Spinal cord (tissue), 9 donors: ENCODE measurements at regions not wholly inside any gene's neighbourhood (a gene's known extent, or its start where the extent isn't known, plus 50 kb on each side); places are given as distances from the start of the nearest gene placed in this dataset.

ENCODE experiments used
- DNase-seq, 6 donors: peaks; one replicate each; pipeline versions ENCODE4 v3.0.0 to v3.0.0-alpha.2; 2013 to 2015; ENCODE audit warnings: low spot score in 6 of 6, low read depth in 4 of 6
- H3K27ac ChIP-seq: one replicate; pipeline ENCODE4 v1.5.1; 2013; ENCODE audit warnings: low read depth, low read length, control low read depth
- H3K27me3 ChIP-seq: one replicate; pipeline ENCODE4 v1.6.1; 2013; ENCODE audit warnings: low read length; ENCODE audit not compliant: control insufficient read depth, insufficient read depth
- H3K36me3 ChIP-seq: one replicate; pipeline ENCODE4 v1.6.1; 2013; ENCODE audit warnings: low read length; ENCODE audit not compliant: control insufficient read depth, insufficient read depth
- H3K4me1 ChIP-seq: one replicate; pipeline ENCODE4 v1.6.1; 2013; ENCODE audit warnings: low read length; ENCODE audit not compliant: control insufficient read depth, insufficient read depth
- H3K4me3 ChIP-seq: one replicate; pipeline ENCODE4 v1.5.1; 2013; ENCODE audit warnings: low read depth, low read length, control low read depth
- H3K9me3 ChIP-seq: one replicate; pipeline ENCODE4 v1.6.1; 2013; ENCODE audit warnings: low read length; ENCODE audit not compliant: control insufficient read depth, insufficient read depth
- WGBS: methylation state at CpG from one replicate; pipeline ENCODE4 v1.1.5; 2013; ENCODE audit warnings: missing lambda C conversion rate; ENCODE audit not compliant: insufficient coverage; 5-methylcytosine and 5-hydroxymethylcytosine counted together
- donor health status: healthy.

DNA sequence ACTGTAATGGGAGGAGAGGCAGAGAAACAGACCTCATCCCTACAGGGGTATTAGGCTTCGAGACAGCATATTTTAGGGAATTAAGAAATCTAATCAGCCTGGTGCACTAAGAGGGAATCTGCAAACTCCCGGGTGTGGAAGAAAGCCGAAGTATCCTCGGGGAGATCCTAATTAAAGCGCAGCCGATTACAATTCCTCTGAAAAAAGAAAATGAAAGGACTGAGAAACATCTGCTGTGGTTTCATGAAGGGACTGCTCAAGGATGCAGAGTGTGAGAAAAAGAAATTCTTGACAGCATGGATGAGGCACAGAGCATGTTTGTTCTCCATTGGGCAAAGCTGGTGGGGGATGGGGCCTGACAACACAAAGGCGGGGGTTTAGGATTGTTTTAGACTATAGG, 290.0 kb upstream of the LARGE1 start:
- Histone ChIP-seq H3K9me3 (no peaks in the 10 kb centered on the region), H3K4me3 (no peak overlapping the region), H3K27ac (no peak overlapping the region), H3K27me3 (no peaks in the 10 kb centered on the region), H3K4me1 (peaks cover 7% of the 10 kb centered on the region), H3K36me3 (no peaks in the 10 kb centered on the region)
- DNase-seq = peak in 4 of 6 donors; percentile 7 to 84 (median 21)
- WGBS = 33% methylated on average over 6 of the region's 7 CpGs

DNA sequence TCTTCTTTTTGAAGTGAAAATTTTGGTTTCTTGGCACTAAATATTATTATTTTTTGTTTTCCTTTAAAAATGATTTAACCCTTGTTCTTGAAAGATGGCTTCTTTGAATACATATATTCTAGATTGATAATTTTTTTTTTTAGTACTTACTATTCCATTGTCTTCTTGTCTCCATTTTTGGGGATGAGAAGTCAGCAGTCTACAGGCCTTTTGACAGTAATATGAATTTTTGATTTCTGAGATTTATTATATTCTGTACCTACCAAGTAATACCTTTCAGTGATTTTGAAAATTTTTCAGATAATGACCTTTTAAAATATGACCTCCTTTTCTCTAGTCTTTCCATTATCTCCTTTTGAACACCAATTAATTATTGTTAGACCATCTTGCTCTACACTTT, 294.1 kb upstream of the LARGE1 start:
- Histone ChIP-seq H3K9me3 (no peaks in the 10 kb centered on the region), H3K4me1 (peaks cover 7% of the 10 kb centered on the region), H3K27me3 (no peaks in the 10 kb centered on the region), H3K36me3 (no peaks in the 10 kb centered on the region), H3K27ac (no peak overlapping the region), H3K4me3 (no peak overlapping the region)
- DNase-seq = no peak

GRCh38 chr22:34225278-34225677, 305.0 kb upstream of the LARGE1 start:
- Histone ChIP-seq H3K4me3 (no peak overlapping the region), H3K27me3 (no peaks in the 10 kb centered on the region), H3K4me1 (no peaks in the 10 kb centered on the region), H3K27ac (no peak overlapping the region), H3K36me3 (no peaks in the 10 kb centered on the region), H3K9me3 (no peaks in the 10 kb centered on the region)
- 75% methylated on average over 1 of the region's 1 CpG for WGBS
- no peak for DNase-seq

- 85% methylated on average over 2 of the region's 3 CpGs for WGBS
- Histone ChIP-seq H3K36me3 (no peaks in the 10 kb centered on the region), H3K4me1 (no peaks in the 10 kb centered on the region), H3K27me3 (no peaks in the 10 kb centered on the region), H3K4me3 (no peak overlapping the region), H3K27ac (no peak overlapping the region), H3K9me3 (peaks cover 3% of the 10 kb centered on the region)
- peak in 1 of 6 donors; percentile 9 for DNase-seq
Measured at GRCh38 chr22:34236527-34236926, 316.3 kb upstream of the LARGE1 start.

- no peaks in the 10 kb centered on the region for H3K4me1 ChIP-seq
- peaks cover 3% of the 10 kb centered on the region for H3K9me3 ChIP-seq
- H3K4me3 ChIP-seq = no peak overlapping the region
- peak in 1 of 6 donors; percentile 59 for DNase-seq
- no peaks in the 10 kb centered on the region for H3K27me3 ChIP-seq
- H3K36me3 ChIP-seq = no peaks in the 10 kb centered on the region
- WGBS = no CpG with 5 or more reads among the region's 3 CpGs
- H3K27ac ChIP-seq = no peak overlapping the region
Measured at GRCh38 chr22:34239421-34239820, 319.1 kb upstream of the LARGE1 start.

DNA sequence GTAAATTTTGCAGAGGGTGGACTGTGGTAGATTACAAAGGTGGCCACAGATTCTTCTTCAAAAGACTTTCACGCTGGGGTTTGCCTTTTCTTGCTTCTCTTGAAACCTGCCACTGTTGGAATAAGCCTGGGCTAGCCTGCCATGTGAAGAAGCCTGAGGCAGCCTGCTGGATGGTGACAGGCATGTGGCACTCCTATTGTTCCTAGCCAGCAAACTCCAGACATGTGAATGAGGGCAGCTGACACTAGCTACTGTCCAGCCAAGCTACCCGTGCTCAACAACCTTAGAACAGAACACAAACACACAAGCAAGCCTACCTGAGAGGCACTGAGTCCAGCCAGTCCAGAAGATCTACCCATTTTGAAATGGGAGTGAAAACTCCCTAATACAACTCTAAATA, 322.7 kb upstream of the LARGE1 start:
- Histone ChIP-seq H3K4me3 (no peak overlapping the region), H3K9me3 (no peaks in the 10 kb centered on the region), H3K27me3 (no peaks in the 10 kb centered on the region), H3K36me3 (no peaks in the 10 kb centered on the region), H3K4me1 (no peaks in the 10 kb centered on the region), H3K27ac (no peak overlapping the region)
- WGBS = 60% methylated on average over 1 of the region's 2 CpGs
- no peak for DNase-seq

DNA sequence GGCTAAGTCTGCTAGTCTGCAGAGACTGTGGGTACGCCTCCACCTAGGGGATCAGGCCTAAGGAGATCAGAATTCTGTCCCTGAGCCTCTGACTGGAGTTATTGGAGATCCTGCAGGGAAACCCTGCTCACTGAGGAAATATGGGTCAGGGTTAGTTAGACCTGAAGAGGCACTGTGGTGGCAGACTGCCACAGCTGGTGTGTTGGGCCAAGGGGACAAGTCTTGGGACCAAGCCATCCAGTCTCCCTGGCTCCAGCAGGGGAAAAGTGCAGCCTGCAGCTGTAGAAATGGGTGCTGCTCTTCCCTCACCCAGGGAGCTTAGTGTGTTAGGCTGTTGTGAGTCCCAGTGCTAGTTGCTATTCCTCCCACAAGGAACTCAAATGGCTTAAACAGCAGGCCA, 334.8 kb upstream of the LARGE1 start:
- no peak overlapping the region for H3K27ac ChIP-seq
- no peaks in the 10 kb centered on the region for H3K27me3 ChIP-seq
- H3K9me3 ChIP-seq = peaks cover 8% of the 10 kb centered on the region
- no peak for DNase-seq
- H3K4me3 ChIP-seq = no peak overlapping the region
- H3K36me3 ChIP-seq = no peaks in the 10 kb centered on the region
- no peaks in the 10 kb centered on the region for H3K4me1 ChIP-seq
- 100% methylated on average over 1 of the region's 1 CpG for WGBS

DNA sequence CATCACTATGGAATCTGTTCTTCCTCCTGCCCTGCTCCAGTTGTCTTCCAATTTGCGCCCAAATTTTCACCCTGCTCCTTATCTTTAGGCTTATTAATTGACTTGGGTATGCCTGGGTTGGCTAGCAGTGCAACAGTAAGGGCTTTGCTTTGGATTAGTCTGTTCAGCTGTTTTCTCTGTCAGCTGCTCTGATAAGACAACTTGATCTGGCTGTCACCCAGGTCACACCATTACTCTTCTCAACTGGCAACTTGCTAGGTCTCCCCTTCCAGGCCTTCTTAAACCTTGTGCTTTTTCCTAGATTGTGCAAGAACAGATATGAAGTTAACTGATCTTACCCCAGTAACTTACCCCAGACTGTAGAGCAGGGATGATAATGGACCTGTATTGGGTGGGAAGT, 357.8 kb upstream of the LARGE1 start:
- no peak for DNase-seq
- H3K9me3 ChIP-seq = no peaks in the 10 kb centered on the region
- no peak overlapping the region for H3K4me3 ChIP-seq
- H3K27ac ChIP-seq = no peak overlapping the region
- no peaks in the 10 kb centered on the region for H3K36me3 ChIP-seq
- no peaks in the 10 kb centered on the region for H3K4me1 ChIP-seq
- H3K27me3 ChIP-seq = no peaks in the 10 kb centered on the region
- 100% methylated on average over 1 of the region's 1 CpG for WGBS

- Histone ChIP-seq H3K4me3 (no peak overlapping the region), H3K9me3 (no peaks in the 10 kb centered on the region), H3K27ac (no peak overlapping the region), H3K36me3 (no peaks in the 10 kb centered on the region), H3K4me1 (no peaks in the 10 kb centered on the region), H3K27me3 (no peaks in the 10 kb centered on the region)
- DNase-seq = no peak
- WGBS = 87% methylated on average over 3 of the region's 3 CpGs
Measured at GRCh38 chr22:34281738-34282137, 361.5 kb upstream of the LARGE1 start.

- Histone ChIP-seq H3K27me3 (no peaks in the 10 kb centered on the region), H3K36me3 (no peaks in the 10 kb centered on the region), H3K9me3 (no peaks in the 10 kb centered on the region), H3K4me1 (no peaks in the 10 kb centered on the region), H3K27ac (no peak overlapping the region), H3K4me3 (no peak overlapping the region)
- no peak for DNase-seq
- no CpG with 5 or more reads among the region's 3 CpGs for WGBS
Measured at GRCh38 chr22:34283844-34284243, 363.6 kb upstream of the LARGE1 start.
